GM12875 (cell line): ENCODE measurements at regions not wholly inside any gene's neighbourhood (a gene's known extent, or its start where the extent isn't known, plus 50 kb on each side); places are given as distances from the start of the nearest gene placed in this dataset.

ENCODE experiments used
- H3K4me3 ChIP-seq: one replicate; pipeline ENCODE4 v1.5.1; 2011; ENCODE audit warnings: low read depth, low read length, control low read depth
- TF ChIP-seq, protein P1 (sequence below): IDR thresholded peaks from 2 replicates; pipeline ENCODE4 v1.5.1; 2011; ENCODE audit warnings: low read depth, mild to moderate bottlenecking, control low read depth, inconsistent platforms, low read length, moderate library complexity, borderline replicate concordance; ENCODE audit not compliant: insufficient read depth

DNA sequence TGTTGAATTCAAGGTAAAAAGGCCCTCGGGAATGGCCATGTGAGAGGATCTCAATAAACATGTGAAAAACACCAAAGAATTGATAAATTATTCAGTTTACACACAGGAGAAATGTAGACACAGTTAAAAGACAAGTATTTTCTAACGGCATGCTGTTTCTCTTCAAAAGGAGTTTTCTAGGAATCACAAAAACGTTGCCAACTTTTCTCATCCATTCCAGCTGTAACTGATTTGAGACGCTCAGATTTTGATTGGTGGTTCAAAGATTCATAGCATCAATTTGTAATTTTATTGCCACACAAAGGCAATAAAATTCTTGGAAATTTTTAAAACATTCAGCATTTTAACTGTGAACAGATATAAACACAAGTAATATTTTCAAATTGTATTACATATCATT lies 384.9 kb upstream of the PFKP start:
- TF ChIP-seq, protein P1, sequence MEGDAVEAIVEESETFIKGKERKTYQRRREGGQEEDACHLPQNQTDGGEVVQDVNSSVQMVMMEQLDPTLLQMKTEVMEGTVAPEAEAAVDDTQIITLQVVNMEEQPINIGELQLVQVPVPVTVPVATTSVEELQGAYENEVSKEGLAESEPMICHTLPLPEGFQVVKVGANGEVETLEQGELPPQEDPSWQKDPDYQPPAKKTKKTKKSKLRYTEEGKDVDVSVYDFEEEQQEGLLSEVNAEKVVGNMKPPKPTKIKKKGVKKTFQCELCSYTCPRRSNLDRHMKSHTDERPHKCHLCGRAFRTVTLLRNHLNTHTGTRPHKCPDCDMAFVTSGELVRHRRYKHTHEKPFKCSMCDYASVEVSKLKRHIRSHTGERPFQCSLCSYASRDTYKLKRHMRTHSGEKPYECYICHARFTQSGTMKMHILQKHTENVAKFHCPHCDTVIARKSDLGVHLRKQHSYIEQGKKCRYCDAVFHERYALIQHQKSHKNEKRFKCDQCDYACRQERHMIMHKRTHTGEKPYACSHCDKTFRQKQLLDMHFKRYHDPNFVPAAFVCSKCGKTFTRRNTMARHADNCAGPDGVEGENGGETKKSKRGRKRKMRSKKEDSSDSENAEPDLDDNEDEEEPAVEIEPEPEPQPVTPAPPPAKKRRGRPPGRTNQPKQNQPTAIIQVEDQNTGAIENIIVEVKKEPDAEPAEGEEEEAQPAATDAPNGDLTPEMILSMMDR, result no peak
- H3K4me3 ChIP-seq, result no peak overlapping the region

DNA sequence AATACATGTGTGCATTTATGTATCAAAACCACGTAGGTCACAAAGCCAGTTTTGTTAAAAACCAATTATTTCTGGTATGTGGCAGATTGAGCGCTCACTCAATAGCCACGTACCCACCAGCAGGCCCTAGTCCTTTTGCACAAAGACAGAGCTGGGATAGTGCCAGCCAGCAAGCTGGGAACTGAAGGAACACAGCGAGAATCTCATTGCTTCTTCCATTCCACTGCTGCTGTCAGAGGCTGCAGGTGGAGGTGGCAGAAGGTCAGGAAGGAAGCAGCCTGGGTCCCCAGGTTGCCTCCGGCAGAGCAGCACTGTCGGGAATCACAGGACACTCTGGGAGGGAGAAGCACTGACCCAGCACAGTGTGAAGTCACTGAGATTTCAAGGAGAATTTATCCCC lies 385.5 kb upstream of the PFKP start:
- H3K4me3 ChIP-seq, result no peak overlapping the region
- TF ChIP-seq, protein P1, result no peak

DNA sequence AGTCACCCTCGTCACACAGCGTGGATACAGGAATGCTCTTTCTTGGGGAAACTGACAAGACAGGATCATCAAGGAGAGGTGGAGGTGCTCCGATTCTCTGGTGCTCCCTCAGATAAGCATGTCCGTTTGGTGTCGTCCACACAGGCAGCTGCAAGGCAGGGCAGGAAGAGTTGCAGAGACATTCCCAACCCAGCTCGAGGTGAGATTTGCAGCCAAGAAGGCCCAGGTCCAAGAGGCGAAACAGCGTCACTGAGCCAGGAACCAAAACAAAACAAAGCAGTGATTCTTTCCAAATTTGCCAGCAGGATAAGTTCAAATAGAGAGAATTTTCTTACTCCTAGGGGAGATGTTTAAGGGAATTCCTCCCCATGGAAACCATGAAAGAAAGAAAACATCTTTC lies 386.5 kb upstream of the PFKP start:
- H3K4me3 ChIP-seq, result no peak overlapping the region
- TF ChIP-seq, protein P1, result no peak

DNA sequence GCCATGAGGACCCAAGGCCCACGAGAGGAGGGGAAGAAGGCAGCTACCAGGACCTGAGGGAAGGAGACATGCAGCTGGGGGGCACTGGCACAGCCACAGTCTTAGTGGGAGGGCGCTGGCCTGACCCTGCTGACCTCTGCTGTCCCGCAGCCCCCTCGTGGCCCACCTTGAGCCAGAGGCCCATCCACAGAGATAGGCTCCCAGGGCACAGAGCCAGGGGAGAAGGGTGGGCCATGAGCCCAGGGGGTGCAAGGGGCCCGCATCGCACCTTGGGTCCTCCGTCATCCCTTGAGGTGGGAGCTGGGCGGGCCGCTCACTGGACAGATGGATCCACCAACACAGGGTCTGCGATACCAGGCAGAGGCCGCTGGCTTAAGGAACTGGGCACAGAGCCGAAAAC lies 387.7 kb upstream of the PFKP start:
- no peak overlapping the region for H3K4me3 ChIP-seq
- TF ChIP-seq, protein P1, result no peak

DNA sequence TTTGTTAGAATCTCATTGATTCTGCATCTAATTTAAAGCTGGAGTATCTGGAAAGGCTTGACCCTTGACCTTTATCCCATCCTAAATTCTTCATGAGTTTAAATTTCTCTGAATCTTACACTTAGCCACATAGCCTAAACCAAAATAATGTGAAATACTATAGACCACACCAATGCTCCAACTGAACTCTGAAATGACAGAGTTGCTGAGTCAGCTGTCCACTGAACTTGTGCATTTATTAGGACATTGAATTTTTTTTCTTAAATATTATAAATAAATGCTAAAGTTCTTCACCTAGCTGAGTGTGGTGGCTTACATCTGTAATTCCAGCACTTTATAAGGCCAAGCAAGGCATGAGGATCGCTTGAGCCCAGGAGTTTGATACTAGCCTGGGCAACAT lies 390.9 kb upstream of the PFKP start:
- TF ChIP-seq, protein P1, result no peak
- no peak overlapping the region for H3K4me3 ChIP-seq

DNA sequence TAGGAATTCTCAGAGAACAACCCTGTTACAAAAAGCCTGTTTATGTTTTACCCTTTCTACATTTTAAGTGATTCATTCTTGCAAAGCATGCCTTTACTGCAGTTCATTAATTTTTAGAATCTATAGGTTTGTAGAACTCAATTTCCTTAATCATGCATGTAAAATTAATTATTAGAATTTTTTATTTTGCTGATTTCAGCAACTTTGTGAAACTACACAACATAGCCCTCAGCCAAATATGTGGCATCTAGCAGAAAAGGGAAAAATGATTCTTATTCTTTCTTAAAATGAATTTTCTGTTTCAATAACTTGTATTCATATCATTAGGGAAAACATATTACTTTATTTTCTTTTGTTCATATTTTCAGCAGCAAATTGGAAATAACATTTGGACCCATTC lies 392.9 kb upstream of the PFKP start:
- TF ChIP-seq, protein P1, result no peak
- H3K4me3 ChIP-seq, result no peak overlapping the region

DNA sequence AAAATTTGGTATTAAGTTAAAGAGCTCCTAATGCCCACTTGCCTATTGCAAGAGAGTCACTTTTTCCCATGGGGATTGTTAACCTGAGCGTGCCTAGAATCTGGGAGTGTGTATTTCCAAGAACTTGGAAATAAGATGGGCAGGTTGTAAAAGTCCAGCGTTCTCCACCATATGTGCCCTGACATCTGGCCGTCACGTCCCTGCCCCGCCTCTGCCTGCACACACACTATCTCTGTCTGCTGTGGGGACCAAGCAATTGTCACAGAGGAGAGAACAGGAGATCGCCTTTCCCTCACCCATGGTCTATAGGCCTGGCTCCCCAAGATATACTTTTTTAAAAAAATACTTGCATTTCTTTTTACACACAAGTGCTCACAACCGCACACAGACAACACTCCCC lies 396.5 kb upstream of the PFKP start:
- no peak overlapping the region for H3K4me3 ChIP-seq
- TF ChIP-seq, protein P1, result no peak
